Heart left ventricle (tissue), 16 donors: ENCODE measurements at regions not wholly inside any gene's neighbourhood (a gene's known extent, or its start where the extent isn't known, plus 50 kb on each side); places are given as distances from the start of the nearest gene placed in this dataset.

Experiments
- ATAC-seq, 4 donors: fragments of 200-7000 bp; cut with Tn5 transposase; one replicate each; pipeline ENCODE4 v1.9.1; 2020 to 2022; ENCODE audit warnings: moderate library complexity in 4 of 4, mild to moderate bottlenecking in 3 of 4, moderate number of reproducible peaks in 1 of 4
- DNase-seq, 5 donors: peaks; one replicate each; pipeline ENCODE4 v3.0.0-alpha.2; 2020
- H3K27ac ChIP-seq, 12 donors: fragments of 200-600 bp; sonication (generic) in 4 of 12; one replicate each; pipeline versions ENCODE4 v1.5.0 to v1.8.0; 2016 to 2022; ENCODE audit warnings: mild to moderate bottlenecking in 2 of 12
- H3K27me3 ChIP-seq, 9 donors: fragments of 200-600 bp; sonication (generic) in 2 of 9; one replicate each; pipeline versions ENCODE4 v1.5.1 to v1.8.0; 2016 to 2022; ENCODE audit warnings: mild to moderate bottlenecking in 3 of 9
- H3K36me3 ChIP-seq, 9 donors: fragments of 200-600 bp; sonication (generic) in 2 of 9; one replicate each; pipeline versions ENCODE4 v1.5.0 to v1.8.0; 2018 to 2022; ENCODE audit warnings: mild to moderate bottlenecking in 2 of 9
- H3K4me1 ChIP-seq, 12 donors: fragments of 200-600 bp; sonication (generic) in 4 of 12; one replicate each; pipeline versions ENCODE4 v1.5.0 to v1.8.0; 2016 to 2022; ENCODE audit warnings: mild to moderate bottlenecking in 3 of 12
- H3K4me3 ChIP-seq, 12 donors: fragments of 200-600 bp; sonication (generic) in 4 of 12; one replicate each; pipeline versions ENCODE4 v1.5.0 to v1.8.0; 2017 to 2022; ENCODE audit warnings: mild to moderate bottlenecking in 9 of 12, moderate library complexity in 4 of 12
- H3K9me3 ChIP-seq, 12 donors: fragments of 200-600 bp; sonication (generic) in 4 of 12; one replicate each; pipeline versions ENCODE4 v1.5.0 to v1.8.0; 2016 to 2022; ENCODE audit warnings: mild to moderate bottlenecking in 1 of 12
- POLR2A ChIP-seq, 2 donors: fragments of 450-650 bp; IDR thresholded peaks; one replicate each; pipeline ENCODE4 v1.6.1; 2017; ENCODE audit warnings: antibody characterized with exemption in 2 of 2, mild to moderate bottlenecking in 2 of 2, moderate library complexity in 2 of 2
- WGBS, 4 donors: extraction: QIAGEN DNeasy Blood & Tissue Kit in 2 of 4; methylation state at CpG; one replicate each; pipeline versions ENCODE4 v1.1.5 to v1.1.7; 2013 to 2018; 5-methylcytosine and 5-hydroxymethylcytosine counted together
- intact Hi-C, 10 donors: fragments of 100-400 bp; cut with DNase I; formaldehyde crosslinking; loops; one replicate each; pipeline versions ENCODE4 v1.11.1 to v1.14.2; 2022
- TF ChIP-seq, protein P1 (sequence below), 12 donors: fragments of 200-600 bp; sonication (generic) in 4 of 12; IDR thresholded peaks; one replicate each; pipeline versions ENCODE4 v1.5.0 to v1.8.0; 2018 to 2022; ENCODE audit warnings: antibody characterized with exemption in 12 of 12, mild to moderate bottlenecking in 5 of 12
- donor health status: ischemic (EF 13 %, LVEDD 7.1; RV severe dilation, severe dysfunction).
- donor health status: healthy with polysubstance abuse.
- donor health status: DM: no; HTN: yes; CAD: no.
- donor health status: DM: no; HTN: no; CAD: no.
- donor health status: ischemic (EF 25% LVEDD 6.9; RV normal size, moderate dysfunction).
- donor health status: ischemic (EF 25% LVEDD 5.7; RV mildly dilated, moderate dysfunction).
- donor health status: healthy.
- donor health status: DM: yes; HTN: yes; CAD: no.
- donor health status: ischemic (EF 35%, LVEDD 5.7; RV mildly dilated, moderate dysfunction).
- donor health status: nonischemic (EF 11% LVEDD 7.7; RV severe dilation, severe dysfunction).
- donor health status: DM: yes; HTN: yes; CAD: no.
- donor health status: PGD.
- donor health status: ischemic (EF 29% LVEDD 5.4; RV normal size, mild dysfunction).
- donor health status: nonischemic (EF 23%, LVEDD 6.1; RV moderate dilation, normal function).

DNA sequence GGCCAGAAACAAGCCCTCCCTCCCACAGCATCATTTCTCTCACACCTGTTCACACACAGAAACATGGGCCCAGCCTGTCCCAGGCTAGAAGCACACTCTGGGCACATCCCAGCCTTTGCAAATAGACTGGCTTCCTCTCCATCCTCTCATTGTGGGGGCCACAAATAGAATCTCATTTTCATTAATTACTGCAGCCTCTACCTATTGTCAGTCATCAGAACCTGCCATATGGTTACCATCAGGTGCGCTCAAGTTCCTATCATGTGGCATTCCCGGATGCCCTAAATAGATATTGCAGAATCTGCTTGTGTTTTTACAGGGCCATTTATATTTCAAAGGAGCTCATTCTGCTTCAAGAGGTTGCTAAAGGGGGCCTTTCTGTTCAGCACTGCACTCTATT is 460.7 kb downstream of the BCL11A start:
- Histone ChIP-seq H3K4me1 (peaks cover 0 to 4% (median 0%) of the 10 kb centered on the region in 12 donors), H3K27me3 (no peaks in the 10 kb centered on the region), H3K9me3 (no peaks in the 10 kb centered on the region), H3K36me3 (no peaks in the 10 kb centered on the region), H3K4me3 (no peak overlapping the region), H3K27ac (no peak overlapping the region)
- intact Hi-C loops: no loop called here
- 86 to 95% (median 92%) methylated on average over 2 of the region's 2 CpGs for WGBS, 4 donors
- DNase-seq (no peak), ATAC-seq (no peak)
- TF ChIP-seq, protein P1, sequence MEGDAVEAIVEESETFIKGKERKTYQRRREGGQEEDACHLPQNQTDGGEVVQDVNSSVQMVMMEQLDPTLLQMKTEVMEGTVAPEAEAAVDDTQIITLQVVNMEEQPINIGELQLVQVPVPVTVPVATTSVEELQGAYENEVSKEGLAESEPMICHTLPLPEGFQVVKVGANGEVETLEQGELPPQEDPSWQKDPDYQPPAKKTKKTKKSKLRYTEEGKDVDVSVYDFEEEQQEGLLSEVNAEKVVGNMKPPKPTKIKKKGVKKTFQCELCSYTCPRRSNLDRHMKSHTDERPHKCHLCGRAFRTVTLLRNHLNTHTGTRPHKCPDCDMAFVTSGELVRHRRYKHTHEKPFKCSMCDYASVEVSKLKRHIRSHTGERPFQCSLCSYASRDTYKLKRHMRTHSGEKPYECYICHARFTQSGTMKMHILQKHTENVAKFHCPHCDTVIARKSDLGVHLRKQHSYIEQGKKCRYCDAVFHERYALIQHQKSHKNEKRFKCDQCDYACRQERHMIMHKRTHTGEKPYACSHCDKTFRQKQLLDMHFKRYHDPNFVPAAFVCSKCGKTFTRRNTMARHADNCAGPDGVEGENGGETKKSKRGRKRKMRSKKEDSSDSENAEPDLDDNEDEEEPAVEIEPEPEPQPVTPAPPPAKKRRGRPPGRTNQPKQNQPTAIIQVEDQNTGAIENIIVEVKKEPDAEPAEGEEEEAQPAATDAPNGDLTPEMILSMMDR (IDR thresholded peaks at IDR 0.05): no peak
- TF ChIP-seq POLR2A (IDR thresholded peaks at IDR 0.05): no peak

DNA sequence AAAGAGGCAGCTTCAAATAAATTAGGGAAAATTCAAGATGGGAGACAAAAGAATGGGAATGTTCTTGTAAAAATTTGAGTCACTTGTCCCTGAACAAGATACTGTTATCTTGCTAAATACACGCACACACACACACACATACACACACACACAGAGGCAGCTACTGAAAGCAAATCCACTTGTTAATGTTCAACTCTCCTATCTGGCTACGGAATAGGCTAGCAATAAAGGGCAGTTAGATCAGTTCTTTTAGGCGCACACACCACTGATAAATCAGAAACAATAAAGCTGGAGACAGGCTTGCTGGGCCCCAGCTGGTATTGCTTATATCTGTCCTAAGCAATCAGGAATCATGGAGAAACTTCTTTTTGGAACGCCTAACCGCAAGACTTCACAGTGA is 461.6 kb downstream of the BCL11A start:
- TF ChIP-seq POLR2A (IDR thresholded peaks at IDR 0.05): no peak
- TF ChIP-seq, protein P1 (IDR thresholded peaks at IDR 0.05): no peak
- DNase-seq: no peak

GRCh38 chr2:60091266-60091665 is 462.2 kb downstream of the BCL11A start:
- DNase-seq: no peak
- no peak for ATAC-seq
- peaks cover 0 to 4% (median 0%) of the 10 kb centered on the region in 12 donors for H3K4me1 ChIP-seq
- no peaks in the 10 kb centered on the region for H3K36me3 ChIP-seq
- H3K27ac ChIP-seq: no peak overlapping the region
- no peaks in the 10 kb centered on the region for H3K9me3 ChIP-seq
- WGBS, 4 donors: 24 to 53% (median 42%) methylated on average over 2 of the region's 2 CpGs
- no peak overlapping the region for H3K4me3 ChIP-seq
- intact Hi-C loops: no loop called here
- TF ChIP-seq POLR2A (IDR thresholded peaks at IDR 0.05): no peak
- TF ChIP-seq, protein P1 (IDR thresholded peaks at IDR 0.05): no peak
- H3K27me3 ChIP-seq: no peaks in the 10 kb centered on the region

More for the DNA sequence above, 461.6 kb downstream of the BCL11A start:
- 78 to 86% (median 80%) methylated on average over 5 of the region's 5 CpGs for WGBS, 4 donors
- Histone ChIP-seq H3K27me3 (no peaks in the 10 kb centered on the region), H3K9me3 (no peaks in the 10 kb centered on the region), H3K4me1 (peaks cover 0 to 4% (median 0%) of the 10 kb centered on the region in 12 donors), H3K36me3 (no peaks in the 10 kb centered on the region), H3K27ac (no peak overlapping the region), H3K4me3 (no peak overlapping the region)
- intact Hi-C loops: no loop called here
- ATAC-seq: no peak

GRCh38 chr2:60079562-60079961 is 473.9 kb downstream of the BCL11A start:
- Histone ChIP-seq H3K9me3 (no peaks in the 10 kb centered on the region), H3K27ac (no peak overlapping the region), H3K36me3 (no peaks in the 10 kb centered on the region), H3K4me3 (no peak overlapping the region), H3K27me3 (no peaks in the 10 kb centered on the region), H3K4me1 (no peaks in the 10 kb centered on the region)
- 77 to 86% (median 81%) methylated on average over 2 of the region's 2 CpGs for WGBS, 4 donors
- DNase-seq: no peak
- no peak for ATAC-seq
- intact Hi-C loops: no loop called here
- TF ChIP-seq POLR2A (IDR thresholded peaks at IDR 0.05): no peak
- TF ChIP-seq, protein P1 (IDR thresholded peaks at IDR 0.05): no peak
